H1 (cell line): ENCODE measurements at regions not wholly inside any gene's neighbourhood (a gene's known extent, or its start where the extent isn't known, plus 50 kb on each side); places are given as distances from the start of the nearest gene placed in this dataset.

Experiments
- BACH1 ChIP-seq: IDR thresholded peaks from 2 replicates; pipeline ENCODE4 v1.6.1; 2012; ENCODE audit warnings: low read length, improper control_type of control experiment
- CHD1 ChIP-seq: IDR thresholded peaks from 2 replicates; pipeline ENCODE4 v1.6.1; 2012; ENCODE audit warnings: low read depth, low read length, improper control_type of control experiment
- CTCF ChIP-seq, 3 experiments: IDR thresholded peaks; 1 replicate in 2 of 3; 2 replicates in 1 of 3; pipeline versions ENCODE4 v1.5.1 to v1.6.1; 2011; ENCODE audit warnings: low read length in 3 of 3, mild to moderate bottlenecking in 3 of 3, inconsistent platforms in 2 of 3, low read depth in 1 of 3, moderate library complexity in 1 of 3; ENCODE audit not compliant: insufficient read depth in 1 of 3; ENCODE audit errors: control extremely low read depth in 1 of 3
- GABPA ChIP-seq: IDR thresholded peaks from 2 replicates; pipeline ENCODE4 v1.6.1; 2011; ENCODE audit warnings: mild to moderate bottlenecking, low read length, moderate library complexity, borderline replicate concordance; ENCODE audit not compliant: insufficient read depth
- HDAC6 ChIP-seq: IDR thresholded peaks from one replicate; pipeline ENCODE4 v1.7.1; 2012; ENCODE audit warnings: low read depth, mild to moderate bottlenecking, inconsistent platforms, low read length, moderate library complexity
- JUN ChIP-seq: IDR thresholded peaks from 2 replicates; pipeline ENCODE4 v1.6.1; 2011; ENCODE audit warnings: low read depth, mild to moderate bottlenecking, improper control_type of control experiment, low read length
- JUND ChIP-seq: IDR thresholded peaks from 2 replicates; pipeline ENCODE4 v1.6.1; 2011; ENCODE audit warnings: mild to moderate bottlenecking, improper control_type of control experiment, low read length
- KDM5A ChIP-seq: fragments of 200-600 bp; IDR thresholded peaks from 2 replicates; pipeline ENCODE4 v1.7.1; 2012; ENCODE audit warnings: mild to moderate bottlenecking, low read length, inconsistent platforms, mixed read lengths
- MAFK ChIP-seq: IDR thresholded peaks from 2 replicates; pipeline ENCODE4 v1.6.1; 2012; ENCODE audit warnings: low read depth, mild to moderate bottlenecking, improper control_type of control experiment, low read length
- PHF8 ChIP-seq: fragments of 200-600 bp; sonication (generic); conservative IDR thresholded peaks from 2 replicates; pipeline ENCODE4 v1.7.1; 2012; ENCODE audit warnings: low read depth, mild to moderate bottlenecking, inconsistent platforms, low read length, moderate library complexity
- RAD21 ChIP-seq, 2 experiments: IDR thresholded peaks in 1 of 2; conservative IDR thresholded peaks in 1 of 2; 2 replicates each; pipeline ENCODE4 v1.6.1; 2011; ENCODE audit warnings: low read depth in 2 of 2, low read length in 2 of 2, improper control_type of control experiment in 1 of 2, inconsistent platforms in 1 of 2, mild to moderate bottlenecking in 1 of 2, moderate library complexity in 1 of 2
- RFX5 ChIP-seq: IDR thresholded peaks from 2 replicates; pipeline ENCODE4 v1.6.1; 2011; ENCODE audit warnings: low read depth, low read length, improper control_type of control experiment, borderline replicate concordance
- RXRA ChIP-seq: IDR thresholded peaks from 2 replicates; pipeline ENCODE4 v1.6.1; 2011; ENCODE audit warnings: low read depth, mild to moderate bottlenecking, low read length, moderate library complexity; ENCODE audit not compliant: insufficient read depth
- SRF ChIP-seq: IDR thresholded peaks from 2 replicates; pipeline ENCODE4 v1.6.1; 2011; ENCODE audit warnings: mild to moderate bottlenecking, low read depth, low read length, moderate library complexity
- TAF7 ChIP-seq: optimal IDR thresholded peaks from 2 replicates; pipeline ENCODE3; 2011; ENCODE audit warnings: low read depth, mild to moderate bottlenecking, inconsistent platforms, low read length, moderate library complexity, borderline replicate concordance
- USF2 ChIP-seq: IDR thresholded peaks from 2 replicates; pipeline ENCODE4 v1.6.1; 2011; ENCODE audit warnings: low read length, improper control_type of control experiment
- YY1 ChIP-seq: IDR thresholded peaks from 2 replicates; pipeline ENCODE4 v1.6.1; 2011; ENCODE audit warnings: low read depth, mild to moderate bottlenecking, low read length

GRCh38 chr13:40259899-40260298 lies 406.5 kb downstream of the FOXO1 start (continued):
- TF ChIP-seq USF2 (no peak), GABPA (no peak), YY1 (no peak), MAFK (no peak), BACH1 (no peak), PHF8 (no peak), HDAC6 (no peak), RFX5 (no peak), JUN (no peak), RAD21 (IDR thresholded peaks at IDR 0.05 in 1 of 2, conservative IDR thresholded peaks at IDR 0.05 in 1 of 2; ENCODE audit: low read depth in 2 of 2, low read length in 2 of 2) (no peak), SRF (no peak), RXRA (no peak), TAF7 (no peak), JUND (no peak), CTCF (IDR thresholded peaks at IDR 0.05; ENCODE audit: control extremely low read depth in 1 of 3, insufficient read depth in 1 of 3, low read depth in 1 of 3, low read length in 3 of 3) (no peak), CHD1 (no peak), KDM5A (no peak)
